HCT116 (cell line): ENCODE measurements at regions not wholly inside any gene's neighbourhood (a gene's known extent, or its start where the extent isn't known, plus 50 kb on each side); places are given as distances from the start of the nearest gene placed in this dataset.

Source experiments
- ATAC-seq: fragments of 200-7000 bp; cut with Tn5 transposase; 2 replicates; pipeline ENCODE4 v1.9.1; 2020; ENCODE audit warnings: mild to moderate bottlenecking, moderate library complexity
- BruUV-seq: library from RNA; stranded (reverse); fragments of 400-500 nt; replicated peaks from 2 replicates; lab custom pipeline; 2021; lab: Mats Ljungman, UMichigan
- CTCF ChIA-PET: fragments of 300-600 bp; sonication (Branson Sonifier 250); formaldehyde crosslinking; loops from one replicate; lab custom pipeline; 2021; ENCODE audit warnings: antibody characterized with exemption; lab: Charles Lee
- POLR2A ChIA-PET: fragments of 300-600, 350-600 bp; sonication (Branson Sonifier 250); formaldehyde crosslinking; loops from one replicate; lab custom pipeline; 2021; ENCODE audit warnings: antibody characterized with exemption; lab: Charles Lee
- RAD21 ChIA-PET, 2 experiments: fragments of 300-600 bp; sonication (Branson Sonifier 250); formaldehyde crosslinking; loops; one replicate each; lab custom pipeline; 2023; ENCODE audit warnings: low total read pairs in 2 of 2; ENCODE audit not compliant: uncharacterized antibody in 2 of 2, unreplicated experiment in 2 of 2, low non-redundant PET in 1 of 2; lab: Charles Lee
- DNase-seq: peaks from one replicate; pipeline ENCODE4 v3.0.0-alpha.2; 2010; ENCODE audit warnings: low read depth, low spot score
- H2AFZ ChIP-seq: fragments of 200-600 bp; shearing (Covaris generic), sonication (generic); 2 replicates; pipeline ENCODE4 v1.6.1; 2017; ENCODE audit warnings: low read depth, mixed run types, mixed read lengths, antibody characterized with exemption, low read length; ENCODE audit not compliant: poor library complexity, severe bottlenecking
- H3K27ac ChIP-seq: 2 replicates; pipeline ENCODE4 v1.5.1; 2012; ENCODE audit warnings: low read depth, low read length
- H3K27me3 ChIP-seq: fragments of 200-600 bp; sonication (generic); 2 replicates; pipeline ENCODE4 v1.6.1; 2016; ENCODE audit warnings: mixed run types, low read length, mixed read lengths; ENCODE audit not compliant: insufficient read depth
- H3K36me3 ChIP-seq, 2 experiments: fragments of 200-500 bp in 1 of 2; fragments of 200-600 bp in 1 of 2; sonication (Bioruptor generic) in 1 of 2; sonication (generic) in 1 of 2; 2 replicates each; pipeline versions ENCODE4 v1.5.1 to v1.6.1; 2014 to 2016; ENCODE audit warnings: low read length in 2 of 2, inconsistent platforms in 1 of 2, mixed read lengths in 1 of 2, mixed run types in 1 of 2; ENCODE audit not compliant: insufficient read depth in 2 of 2, control insufficient read depth in 1 of 2
- H3K4me1 ChIP-seq, 2 experiments: fragments of 200-600 bp in 1 of 2; sonication (generic) in 1 of 2; 2 replicates each; pipeline versions ENCODE4 v1.5.1 to v1.6.1; 2012 to 2017; ENCODE audit warnings: low read length in 2 of 2, inconsistent platforms in 1 of 2, mild to moderate bottlenecking in 1 of 2, mixed read lengths in 1 of 2, mixed run types in 1 of 2, moderate library complexity in 1 of 2; ENCODE audit not compliant: insufficient read depth in 2 of 2, control insufficient read depth in 1 of 2
- H3K4me2 ChIP-seq: fragments of 200-600 bp; sonication (generic); 2 replicates; pipeline ENCODE4 v1.6.1; 2017; ENCODE audit warnings: mixed run types, low read length, mixed read lengths
- H3K4me3 ChIP-seq, 2 experiments: fragments of 200-600 bp in 1 of 2; sonication (generic) in 1 of 2; replicated peaks in 1 of 2; 2 replicates each; pipeline ENCODE4 v1.5.1; 2011 to 2016; ENCODE audit warnings: low read length in 2 of 2, control low read depth in 1 of 2, low read depth in 1 of 2, mild to moderate bottlenecking in 1 of 2, mixed read lengths in 1 of 2, mixed run types in 1 of 2
- H3K79me2 ChIP-seq: fragments of 200-600 bp; sonication (generic); 2 replicates; pipeline ENCODE4 v1.6.1; 2017; ENCODE audit warnings: mild to moderate bottlenecking, mixed run types, low read length, moderate library complexity, mixed read lengths; ENCODE audit not compliant: insufficient read depth
- H3K9ac ChIP-seq: fragments of 200-600 bp; sonication (generic); 2 replicates; pipeline ENCODE4 v1.6.1; 2016; ENCODE audit warnings: low read length, mixed read lengths
- H3K9me2 ChIP-seq: fragments of 200-600 bp; sonication (generic), shearing (Covaris generic); 2 replicates; pipeline ENCODE4 v1.6.1; 2017; ENCODE audit warnings: mixed run types, mild to moderate bottlenecking, moderate library complexity; ENCODE audit not compliant: insufficient read depth
- H3K9me3 ChIP-seq, 2 experiments: fragments of 200-500 bp in 1 of 2; fragments of 200-600 bp in 1 of 2; sonication (Bioruptor generic) in 1 of 2; sonication (generic) in 1 of 2; 2 replicates each; pipeline ENCODE4 v1.6.1; 2014 to 2017; ENCODE audit warnings: low read length in 2 of 2, mixed read lengths in 2 of 2, inconsistent platforms in 1 of 2, low read depth in 1 of 2, mild to moderate bottlenecking in 1 of 2, mixed run types in 1 of 2, moderate library complexity in 1 of 2; ENCODE audit not compliant: control insufficient read depth in 1 of 2, insufficient read depth in 1 of 2
- H4K20me1 ChIP-seq: fragments of 200-600 bp; sonication (generic), shearing (Covaris generic); 2 replicates; pipeline ENCODE4 v1.6.1; 2017; ENCODE audit warnings: mixed run types, mild to moderate bottlenecking, moderate library complexity; ENCODE audit not compliant: insufficient read depth
- ELF1 ChIP-seq: IDR thresholded peaks from 2 replicates; pipeline ENCODE4 v1.6.1; 2012; ENCODE audit warnings: low read depth, borderline replicate concordance
- EZH2 ChIP-seq: fragments of 200-600 bp; sonication (generic); IDR thresholded peaks from 2 replicates; pipeline ENCODE4 v1.6.1; 2017; ENCODE audit warnings: antibody characterized with exemption, mixed run types
- JUND ChIP-seq: IDR thresholded peaks from 2 replicates; pipeline ENCODE4 v1.6.1; 2012
- POLR2AphosphoS5 ChIP-seq: IDR thresholded peaks from 2 replicates; pipeline ENCODE4 v1.6.1; 2011; ENCODE audit warnings: mild to moderate bottlenecking, low read depth, low read length, moderate library complexity
- REST ChIP-seq: IDR thresholded peaks from 2 replicates; pipeline ENCODE4 v1.6.1; 2012; ENCODE audit warnings: low read depth
- intact Hi-C: fragments of 100-400 bp; cut with micrococcal nuclease; formaldehyde crosslinking; loops from 2 replicates; pipeline ENCODE4 v1.10.0; 2022

GRCh38 chr13:30019648-30020626 is 169.5 kb upstream of the UBL3 start:
- H3K4me2 ChIP-seq = no peak overlapping the region
- H2AFZ ChIP-seq = no peak overlapping the region
- RAD21 ChIA-PET = interaction anchor here in 1 of 2 experiments (1.2 kb wide), 1 partner anchor 170 kb away, joined by 4 read pairs; the partner anchor contains the start of gene UBL3
- no peak overlapping the region for H3K27ac ChIP-seq
- POLR2A ChIA-PET = no interaction called here
- no peaks in the 10 kb centered on the region for H3K36me3 ChIP-seq
- DNase-seq (no peak), ATAC-seq (no peak)
- BruUV-seq = no TSS peak
- H4K20me1 ChIP-seq = no peaks in the 10 kb centered on the region
- H3K9ac ChIP-seq = no peak overlapping the region
- H3K79me2 ChIP-seq = no peaks in the 10 kb centered on the region
- TF ChIP-seq POLR2AphosphoS5 (no peak), JUND (no peak), REST (no peak), EZH2 (no peak), ELF1 (no peak)
- CTCF ChIA-PET = no interaction called here
- no peaks in the 10 kb centered on the region for H3K9me2 ChIP-seq
- H3K4me1 ChIP-seq = no peaks in the 10 kb centered on the region
- intact Hi-C loops = no loop called here
- peaks cover 5% of the 10 kb centered on the region; the same call in 1 of the 2 replicates for H3K27me3 ChIP-seq
- H3K4me3 ChIP-seq = no peak overlapping the region
- no peaks in the 10 kb centered on the region for H3K9me3 ChIP-seq
